ENCODE measurements at regions not wholly inside any gene's neighbourhood (a gene's known extent, or its start where the extent isn't known, plus 50 kb on each side); places are given as distances from the start of the nearest gene placed in this dataset.

GRCh38 chr11:134606251-134606650 is 194.2 kb upstream of the B3GAT1 start:
- no peaks in the 10 kb centered on the region for H3K36me3 ChIP-seq (ENCODE audit: insufficient read depth, low read length)
- Mint-ChIP-seq H3K36me3 (ENCODE audit: low read depth, unreplicated experiment) (no peaks in the 10 kb centered on the region), H3K9me3 (ENCODE audit: unreplicated experiment) (peaks cover 2% of the 10 kb centered on the region), H3K4me3 (ENCODE audit: unreplicated experiment) (no peak overlapping the region), H3K27ac (ENCODE audit: unreplicated experiment) (no peak overlapping the region), H3K27me3 (ENCODE audit: low read depth, unreplicated experiment) (peaks cover 46% of the 10 kb centered on the region), H3K4me1 (ENCODE audit: low read depth, unreplicated experiment) (no peaks in the 10 kb centered on the region)
- H3K4me1 ChIP-seq (ENCODE audit: insufficient read depth, low read length): no peaks in the 10 kb centered on the region
- H4K20me1 ChIP-seq (ENCODE audit: insufficient read depth, low read length): no peaks in the 10 kb centered on the region
- H3K27ac ChIP-seq (ENCODE audit: low read depth, low read length): no peak overlapping the region
- no peak overlapping the region for H3K9ac ChIP-seq (ENCODE audit: low read length)
- H3K27me3 ChIP-seq (ENCODE audit: insufficient read depth, low read length): no peaks in the 10 kb centered on the region
- H3K79me2 ChIP-seq (ENCODE audit: insufficient read depth, low read length): no peaks in the 10 kb centered on the region
- DNase-seq (ENCODE audit: low read depth) (no peak), FAIRE-seq (no peak)
- no peak overlapping the region for H2AFZ ChIP-seq (ENCODE audit: low read depth, low read length)
- no peaks in the 10 kb centered on the region for H3K9me3 ChIP-seq (ENCODE audit: insufficient read depth, low read depth, low read length)
- no peak overlapping the region for H3K4me2 ChIP-seq (ENCODE audit: low read length)
- no peak overlapping the region for H3K4me3 ChIP-seq (ENCODE audit: insufficient read depth, low read depth, low read length)
- no peak for TF ChIP-seq EZH2 (IDR thresholded peaks at IDR 0.05; ENCODE audit: insufficient read depth, low read length)
- TF ChIP-seq, protein P1, sequence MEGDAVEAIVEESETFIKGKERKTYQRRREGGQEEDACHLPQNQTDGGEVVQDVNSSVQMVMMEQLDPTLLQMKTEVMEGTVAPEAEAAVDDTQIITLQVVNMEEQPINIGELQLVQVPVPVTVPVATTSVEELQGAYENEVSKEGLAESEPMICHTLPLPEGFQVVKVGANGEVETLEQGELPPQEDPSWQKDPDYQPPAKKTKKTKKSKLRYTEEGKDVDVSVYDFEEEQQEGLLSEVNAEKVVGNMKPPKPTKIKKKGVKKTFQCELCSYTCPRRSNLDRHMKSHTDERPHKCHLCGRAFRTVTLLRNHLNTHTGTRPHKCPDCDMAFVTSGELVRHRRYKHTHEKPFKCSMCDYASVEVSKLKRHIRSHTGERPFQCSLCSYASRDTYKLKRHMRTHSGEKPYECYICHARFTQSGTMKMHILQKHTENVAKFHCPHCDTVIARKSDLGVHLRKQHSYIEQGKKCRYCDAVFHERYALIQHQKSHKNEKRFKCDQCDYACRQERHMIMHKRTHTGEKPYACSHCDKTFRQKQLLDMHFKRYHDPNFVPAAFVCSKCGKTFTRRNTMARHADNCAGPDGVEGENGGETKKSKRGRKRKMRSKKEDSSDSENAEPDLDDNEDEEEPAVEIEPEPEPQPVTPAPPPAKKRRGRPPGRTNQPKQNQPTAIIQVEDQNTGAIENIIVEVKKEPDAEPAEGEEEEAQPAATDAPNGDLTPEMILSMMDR (IDR thresholded peaks at IDR 0.05; ENCODE audit: insufficient read depth, low read depth, low read length): no peak

DNA sequence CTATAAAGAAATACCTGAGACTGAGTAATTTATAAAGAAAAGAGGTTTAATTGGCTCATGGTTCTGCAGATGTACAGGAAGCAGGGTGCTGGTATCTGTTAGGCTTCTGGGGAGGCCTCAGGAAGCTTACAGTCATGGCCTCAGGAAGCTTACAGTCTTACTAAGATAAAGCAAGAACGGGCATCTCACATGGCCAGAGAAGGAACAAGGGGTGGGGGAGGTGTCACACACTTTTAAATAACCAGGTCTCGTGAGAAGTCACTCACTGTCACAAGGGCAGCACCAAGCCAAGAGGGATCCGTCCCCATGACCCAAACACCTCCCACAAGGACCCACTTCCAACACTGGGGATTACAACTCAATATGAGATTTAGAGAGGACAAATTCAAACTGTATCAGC is 192.8 kb upstream of the B3GAT1 start:
- DNase-seq (ENCODE audit: low read depth): no peak
- H3K27ac Mint-ChIP-seq (ENCODE audit: unreplicated experiment): no peak overlapping the region
- H3K9me3 Mint-ChIP-seq (ENCODE audit: unreplicated experiment): peaks cover 2% of the 10 kb centered on the region
- TF ChIP-seq EZH2 (IDR thresholded peaks at IDR 0.05; ENCODE audit: insufficient read depth, low read length): no peak
- TF ChIP-seq, protein P1 (IDR thresholded peaks at IDR 0.05; ENCODE audit: insufficient read depth, low read depth, low read length): no peak
- Histone ChIP-seq H2AFZ (ENCODE audit: low read depth, low read length) (no peak overlapping the region), H3K27me3 (ENCODE audit: insufficient read depth, low read length) (no peaks in the 10 kb centered on the region), H3K4me1 (ENCODE audit: insufficient read depth, low read length) (no peaks in the 10 kb centered on the region), H3K27ac (ENCODE audit: low read depth, low read length) (no peak overlapping the region), H3K4me3 (ENCODE audit: insufficient read depth, low read depth, low read length) (no peak overlapping the region), H4K20me1 (ENCODE audit: insufficient read depth, low read length) (no peaks in the 10 kb centered on the region), H3K79me2 (ENCODE audit: insufficient read depth, low read length) (no peaks in the 10 kb centered on the region), H3K9ac (ENCODE audit: low read length) (no peak overlapping the region), H3K36me3 (ENCODE audit: insufficient read depth, low read length) (no peaks in the 10 kb centered on the region), H3K4me2 (ENCODE audit: low read length) (no peak overlapping the region), H3K9me3 (ENCODE audit: insufficient read depth, low read depth, low read length) (no peaks in the 10 kb centered on the region)
- no peak for FAIRE-seq
- peaks cover 41% of the 10 kb centered on the region for H3K27me3 Mint-ChIP-seq (ENCODE audit: low read depth, unreplicated experiment)
- no peaks in the 10 kb centered on the region for H3K4me1 Mint-ChIP-seq (ENCODE audit: low read depth, unreplicated experiment)
- H3K36me3 Mint-ChIP-seq (ENCODE audit: low read depth, unreplicated experiment): no peaks in the 10 kb centered on the region
- no peak overlapping the region for H3K4me3 Mint-ChIP-seq (ENCODE audit: unreplicated experiment)

DNA sequence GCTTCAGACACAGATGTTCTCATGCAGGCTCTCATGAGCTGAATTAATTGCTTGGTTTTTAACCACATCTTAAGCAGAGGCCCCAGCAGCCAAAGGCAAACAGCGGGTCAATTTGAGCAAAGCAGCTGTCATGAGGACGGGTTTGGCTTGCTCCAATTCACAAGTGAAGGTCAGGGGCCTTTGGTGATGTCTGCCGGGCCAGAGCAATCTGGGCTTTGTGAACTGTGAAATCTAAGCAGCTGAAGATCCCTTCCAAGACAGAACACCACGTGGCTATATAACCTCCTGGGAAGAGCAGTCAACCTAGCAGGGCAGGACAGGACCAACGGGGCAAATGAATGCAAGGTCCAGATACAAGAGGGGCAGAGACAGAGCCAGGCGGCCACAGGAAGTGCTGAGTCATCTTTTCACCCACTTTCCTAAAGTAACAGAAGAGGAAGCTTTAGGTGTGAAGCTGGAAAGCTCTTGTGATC is 187.3 kb upstream of the B3GAT1 start:
- Mint-ChIP-seq H3K27ac (ENCODE audit: unreplicated experiment) (no peak overlapping the region), H3K4me1 (ENCODE audit: low read depth, unreplicated experiment) (peaks cover 2% of the 10 kb centered on the region), H3K9me3 (ENCODE audit: unreplicated experiment) (no peaks in the 10 kb centered on the region), H3K4me3 (ENCODE audit: unreplicated experiment) (no peak overlapping the region), H3K36me3 (ENCODE audit: low read depth, unreplicated experiment) (no peaks in the 10 kb centered on the region), H3K27me3 (ENCODE audit: low read depth, unreplicated experiment) (peaks cover 34% of the 10 kb centered on the region)
- Histone ChIP-seq H3K4me2 (ENCODE audit: low read length) (no peak overlapping the region), H3K79me2 (ENCODE audit: insufficient read depth, low read length) (no peaks in the 10 kb centered on the region), H3K9me3 (ENCODE audit: insufficient read depth, low read depth, low read length) (no peaks in the 10 kb centered on the region), H2AFZ (ENCODE audit: low read depth, low read length) (no peak overlapping the region), H3K27me3 (ENCODE audit: insufficient read depth, low read length) (no peaks in the 10 kb centered on the region), H3K9ac (ENCODE audit: low read length) (no peak overlapping the region), H3K4me1 (ENCODE audit: insufficient read depth, low read length) (no peaks in the 10 kb centered on the region), H3K4me3 (ENCODE audit: insufficient read depth, low read depth, low read length) (no peak overlapping the region), H3K27ac (ENCODE audit: low read depth, low read length) (no peak overlapping the region), H4K20me1 (ENCODE audit: insufficient read depth, low read length) (no peaks in the 10 kb centered on the region), H3K36me3 (ENCODE audit: insufficient read depth, low read length) (no peaks in the 10 kb centered on the region)
- FAIRE-seq (no peak), DNase-seq (ENCODE audit: low read depth) (no peak)
- TF ChIP-seq, protein P1 (IDR thresholded peaks at IDR 0.05; ENCODE audit: insufficient read depth, low read depth, low read length): no peak
- no peak for TF ChIP-seq EZH2 (IDR thresholded peaks at IDR 0.05; ENCODE audit: insufficient read depth, low read length)

All from astrocyte (in vitro differentiated cells and primary cell).